GF-D8 (cell line): ENCODE measurements at regions not wholly inside any gene's neighbourhood (a gene's known extent, or its start where the extent isn't known, plus 50 kb on each side); places are given as distances from the start of the nearest gene placed in this dataset.

Experiments used
- DNase-seq: peaks from one replicate; lab custom pipeline; 2025; lab: John Stamatoyannopoulos, UW

- DNase-seq, result no peak
Measured at GRCh38 chr9:87157366-87158031, 210.2 kb upstream of the GAS1 start.

GRCh38 chr9:87158765-87159164 lies 211.5 kb upstream of the GAS1 start:
- no peak for DNase-seq

- DNase-seq, result no peak
Measured at GRCh38 chr9:87160148-87161102, 213.1 kb upstream of the GAS1 start.

DNA sequence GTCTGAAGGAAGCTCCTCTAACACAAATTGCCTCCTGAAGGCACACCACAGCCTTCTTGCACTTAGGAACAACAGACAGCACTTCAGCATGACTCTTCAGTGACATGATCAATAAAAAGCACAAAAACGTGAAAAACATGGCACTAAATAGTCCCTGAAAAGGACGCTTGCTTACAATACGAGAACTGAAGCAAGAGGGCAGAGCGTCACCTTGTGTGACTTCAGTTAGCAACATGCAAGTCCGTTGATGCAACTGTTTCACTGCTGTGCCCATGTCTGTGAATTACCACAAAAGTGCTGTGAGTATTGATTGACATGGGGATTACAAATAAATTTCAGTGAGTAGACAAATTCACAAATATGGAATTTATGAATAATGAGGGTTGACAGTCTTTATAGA lies 219.9 kb upstream of the GAS1 start:
- DNase-seq, result no peak

- no peak for DNase-seq
Measured at GRCh38 chr9:87167582-87167981, 220.3 kb upstream of the GAS1 start.

DNA sequence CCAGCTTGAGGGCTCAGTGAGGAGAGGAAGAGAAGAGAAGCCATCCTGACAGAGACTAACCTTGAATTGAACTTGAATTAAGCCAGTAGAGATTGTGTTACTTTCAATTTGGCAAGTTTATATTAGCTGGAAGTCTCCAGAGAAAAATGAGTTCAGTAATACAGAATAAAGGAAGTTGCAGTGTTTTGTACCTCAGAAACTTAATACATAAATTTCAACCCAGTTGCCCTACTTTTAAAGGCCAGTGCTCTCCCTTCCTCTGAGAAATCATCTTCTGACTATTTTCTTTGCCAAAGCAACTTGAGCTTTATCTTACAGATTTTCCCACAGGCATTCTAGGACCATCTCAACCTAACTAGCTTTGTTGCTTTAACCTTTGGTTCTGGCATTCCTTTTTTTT lies 231.0 kb upstream of the GAS1 start:
- no peak for DNase-seq

GRCh38 chr9:87179553-87180340 lies 232.4 kb upstream of the GAS1 start:
- no peak for DNase-seq

DNA sequence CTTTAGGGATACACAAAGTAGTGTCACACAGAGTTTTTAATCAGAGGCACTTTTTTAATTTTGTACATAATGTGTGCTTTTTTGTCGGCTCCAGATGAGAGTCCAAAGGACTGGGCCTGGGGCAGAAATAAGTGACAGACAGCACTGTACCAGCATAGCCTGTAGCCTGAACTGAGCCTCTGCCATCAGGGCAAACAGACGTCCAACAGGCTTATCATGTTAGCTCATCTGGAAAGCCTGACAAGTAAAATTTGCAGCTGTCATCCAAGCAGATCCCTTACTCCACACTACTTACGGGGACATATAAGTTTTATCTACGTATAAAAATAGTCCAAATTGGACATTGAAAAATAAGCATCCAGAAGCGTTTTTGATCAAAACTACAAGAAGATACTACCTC lies 233.1 kb upstream of the GAS1 start:
- no peak for DNase-seq

- DNase-seq, result no peak
Measured at GRCh38 chr9:87180841-87181240, 233.5 kb upstream of the GAS1 start.

GRCh38 chr9:87181670-87182069 lies 234.4 kb upstream of the GAS1 start:
- no peak for DNase-seq

DNA sequence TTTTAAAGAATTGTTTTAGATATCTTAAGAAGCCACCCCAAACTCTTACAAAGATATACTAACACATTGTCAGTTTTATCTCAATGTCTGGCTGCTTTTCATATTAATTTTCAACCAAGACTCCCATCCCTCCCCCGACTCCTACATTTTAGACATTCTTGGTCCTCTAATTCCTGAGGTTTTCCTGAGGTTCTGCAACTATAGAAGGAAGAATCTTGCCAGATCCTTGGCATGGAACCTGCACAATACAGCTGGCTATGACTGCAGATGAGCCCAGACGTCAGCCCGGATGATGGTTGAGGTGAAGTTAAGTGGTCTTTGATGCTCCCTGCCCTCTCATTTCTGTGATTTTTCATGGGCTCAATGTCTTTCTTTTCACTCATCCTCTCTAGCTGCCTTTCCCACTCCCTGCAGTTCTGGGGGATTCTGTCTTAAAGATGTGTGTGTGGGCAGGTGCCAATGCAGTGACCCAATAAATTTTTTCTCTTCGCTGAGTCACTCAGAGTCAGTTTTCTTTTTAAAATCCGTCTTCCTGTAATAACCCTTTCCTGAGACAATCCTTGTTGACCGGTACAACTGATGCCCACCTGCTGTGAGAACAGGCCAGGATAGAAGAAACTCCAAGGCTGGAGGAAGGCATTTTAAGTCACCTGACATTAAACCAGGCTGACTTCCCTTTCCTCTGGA lies 237.8 kb upstream of the GAS1 start:
- no peak for DNase-seq

DNA sequence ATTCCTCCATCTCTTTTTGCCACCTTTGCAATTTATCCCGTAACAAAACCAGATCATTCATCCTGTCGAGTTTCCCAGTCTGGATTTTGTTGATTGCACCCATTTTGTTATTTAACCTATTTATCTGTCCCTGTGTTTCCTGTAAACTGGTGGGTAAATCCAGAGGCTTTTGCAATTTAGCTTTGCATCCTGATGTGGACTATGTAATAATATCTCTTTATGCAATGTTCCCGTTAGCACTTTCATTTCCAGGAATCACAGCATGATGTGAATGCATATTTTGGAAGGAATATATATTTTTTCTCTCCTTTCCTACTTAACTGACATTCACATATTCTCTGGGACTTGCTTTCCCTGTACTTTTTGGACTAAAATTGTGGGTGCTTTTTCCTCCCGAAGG lies 240.3 kb upstream of the GAS1 start:
- no peak for DNase-seq

DNA sequence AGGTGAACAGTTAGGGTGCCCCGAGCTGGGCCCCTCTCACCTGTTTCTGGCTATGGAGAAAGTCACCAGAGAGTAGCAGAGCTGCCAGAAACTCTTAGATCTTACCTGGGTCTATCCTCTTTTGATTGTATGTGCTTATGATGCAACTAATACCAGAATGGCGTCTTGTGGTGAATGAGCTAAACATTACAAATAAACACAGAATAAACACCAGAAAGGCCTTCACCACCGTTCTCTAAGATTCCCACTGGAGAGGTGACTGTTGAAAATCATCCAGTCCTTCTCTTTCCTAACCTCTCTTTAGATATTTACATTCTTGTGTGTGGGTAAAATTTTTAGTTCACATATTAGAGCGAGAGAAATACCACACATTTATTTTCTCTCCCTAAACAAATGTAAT lies 241.7 kb upstream of the GAS1 start:
- no peak for DNase-seq

- no peak for DNase-seq
Measured at GRCh38 chr9:87193151-87193550, 245.8 kb upstream of the GAS1 start.

DNA sequence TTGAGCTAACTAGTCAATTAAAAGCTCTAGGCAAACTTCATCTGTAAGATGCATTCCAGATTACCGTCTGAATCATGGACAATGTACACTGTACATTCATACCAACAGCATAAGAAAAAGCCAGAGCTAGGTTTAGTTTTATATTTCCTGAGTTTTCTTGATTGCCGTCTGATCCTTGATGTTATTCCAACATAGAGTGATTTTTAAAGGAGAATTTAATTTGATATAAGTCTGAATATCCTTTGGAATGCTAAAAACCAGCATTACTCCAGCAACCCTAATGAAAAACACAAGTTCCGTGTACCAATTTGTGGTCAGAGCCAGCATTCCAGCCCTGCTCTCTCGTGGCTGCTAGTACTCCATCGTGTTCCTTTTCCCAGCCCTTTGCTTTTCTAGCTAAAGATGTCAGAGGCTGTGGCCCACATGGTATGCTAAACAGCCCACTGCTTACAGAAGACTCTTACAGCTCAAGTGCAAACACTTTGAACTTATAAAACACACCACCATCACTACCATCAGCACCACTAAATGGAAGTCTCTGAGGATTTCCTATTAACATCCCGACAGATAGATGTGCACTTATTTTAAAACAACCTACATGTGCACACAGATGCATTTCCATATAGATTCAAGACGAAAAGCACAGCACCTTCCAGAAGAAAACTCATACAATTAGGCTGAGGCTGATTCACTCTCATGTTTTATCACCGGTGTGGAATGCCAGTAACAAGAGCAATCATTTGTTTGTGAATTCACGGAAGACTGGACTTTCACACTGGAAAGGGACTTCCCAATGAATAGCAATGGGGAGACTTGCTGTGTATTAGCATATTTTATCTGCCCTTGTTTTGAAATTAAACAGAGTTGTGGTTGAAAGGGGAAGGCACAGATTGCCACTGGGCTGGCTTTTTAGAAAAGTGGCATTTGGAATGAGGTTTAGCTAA lies 246.9 kb upstream of the GAS1 start:
- no peak for DNase-seq

- no peak for DNase-seq
Measured at GRCh38 chr9:87195306-87195705, 248.0 kb upstream of the GAS1 start.

DNA sequence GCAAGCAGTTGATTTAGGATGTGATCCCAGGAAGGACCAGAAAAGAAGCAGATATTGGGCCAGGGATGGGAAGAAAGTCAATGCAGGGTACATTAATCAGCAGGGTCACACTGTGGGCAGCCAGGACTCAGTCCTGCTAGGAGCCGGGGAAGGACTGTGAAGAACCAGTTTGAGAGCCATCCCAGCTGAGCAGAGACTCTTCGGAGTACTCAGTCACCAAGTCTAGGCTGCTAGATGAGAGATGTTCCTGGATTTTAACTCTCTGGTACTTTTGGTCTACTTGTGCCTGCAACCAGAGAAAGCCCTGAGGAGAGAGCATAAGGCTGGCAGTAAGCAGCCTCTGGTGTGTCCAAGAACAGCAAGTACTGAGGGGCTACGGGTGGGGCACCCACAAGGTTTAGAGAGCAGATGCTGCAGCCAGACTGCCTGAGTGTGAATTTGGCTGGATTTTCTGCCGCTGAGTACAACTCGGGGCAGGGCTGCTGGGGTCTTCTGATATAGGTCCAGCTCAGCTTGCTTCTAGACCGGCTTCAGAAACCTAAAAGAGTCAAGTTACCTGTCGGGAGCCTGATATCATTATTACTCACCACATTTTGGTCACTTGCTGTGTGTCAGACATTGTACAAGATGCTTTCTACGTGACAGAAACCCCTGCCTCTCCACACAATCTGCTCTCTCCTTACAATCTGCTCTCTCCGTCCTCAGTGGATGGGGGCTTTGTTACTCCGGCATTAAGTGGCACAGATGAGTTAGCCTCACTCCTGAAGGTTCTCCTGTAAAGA lies 250.2 kb upstream of the GAS1 start:
- DNase-seq, result no peak

DNA sequence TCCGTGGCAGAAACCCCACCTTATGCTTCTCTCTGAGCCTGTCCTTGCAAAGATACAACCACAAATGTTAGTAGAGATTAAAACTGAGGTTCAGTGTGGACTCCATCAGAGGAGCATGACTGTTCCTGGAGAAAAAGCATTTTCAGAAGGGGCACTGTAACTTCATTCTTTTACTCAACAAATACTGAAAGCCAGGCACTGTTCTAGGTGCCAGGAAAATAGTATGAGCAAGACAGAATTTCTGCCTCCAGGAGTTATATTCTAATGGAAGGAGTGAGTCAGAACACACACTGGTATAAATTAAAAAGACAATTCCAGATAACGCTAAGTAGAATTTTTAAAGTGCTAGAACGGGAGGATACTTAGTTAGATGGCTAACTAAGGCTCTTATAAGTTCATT lies 251.4 kb upstream of the GAS1 start:
- DNase-seq, result no peak

GRCh38 chr9:87199278-87199677 lies 252.0 kb upstream of the GAS1 start:
- no peak for DNase-seq

DNA sequence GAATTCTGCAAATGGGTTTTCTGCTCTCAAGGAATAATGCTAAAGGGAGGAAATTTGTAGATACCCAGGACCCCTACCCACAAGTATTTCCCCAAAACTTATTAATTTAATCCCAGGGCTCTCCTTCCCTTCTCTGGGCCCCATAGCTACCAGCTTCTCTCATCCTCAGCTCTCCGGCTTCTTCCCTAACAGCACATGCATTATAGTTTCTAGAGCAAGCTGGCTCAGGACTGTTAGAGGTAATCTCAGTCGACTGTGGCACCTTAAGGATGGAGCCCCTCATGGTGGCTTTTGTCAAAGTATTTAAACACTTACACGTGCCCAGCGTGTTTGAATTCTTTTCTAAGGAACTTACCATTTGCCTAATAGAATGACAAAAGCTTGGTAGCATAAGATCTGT lies 252.5 kb upstream of the GAS1 start:
- no peak for DNase-seq
